ENCODE measurements at regions not wholly inside any gene's neighbourhood (a gene's known extent, or its start where the extent isn't known, plus 50 kb on each side); places are given as distances from the start of the nearest gene placed in this dataset.

- no peak overlapping the region for H3K27ac ChIP-seq
- H3K4me3 ChIP-seq = no peak overlapping the region
- no peaks in the 10 kb centered on the region for H3K36me3 ChIP-seq
- H3K27me3 ChIP-seq = no peaks in the 10 kb centered on the region
- TF ChIP-seq POLR2A (IDR thresholded peaks at IDR 0.05) = no peak
- TF ChIP-seq CTCF (IDR thresholded peaks at IDR 0.05) = no peak
- H3K4me1 ChIP-seq = no peaks in the 10 kb centered on the region
- no peak for DNase-seq
- intact Hi-C loops (cut with DNase I; ENCODE audit: low total_unique reads) = no loop called here
- no peaks in the 10 kb centered on the region for H3K9me3 ChIP-seq
These were observed 119.2 kb upstream of the ARG1 start for GRCh38 chr6:131453803-131454202.

GRCh38 chr6:131456565-131456964 lies 116.5 kb upstream of the ARG1 start:
- H3K36me3 ChIP-seq = no peaks in the 10 kb centered on the region
- no peaks in the 10 kb centered on the region for H3K9me3 ChIP-seq
- H3K4me1 ChIP-seq = no peaks in the 10 kb centered on the region
- no peak for DNase-seq
- intact Hi-C loops (cut with DNase I; ENCODE audit: low total_unique reads) = no loop called here
- no peak overlapping the region for H3K4me3 ChIP-seq
- H3K27ac ChIP-seq = no peak overlapping the region
- no peaks in the 10 kb centered on the region for H3K27me3 ChIP-seq
- no peak for TF ChIP-seq POLR2A (IDR thresholded peaks at IDR 0.05)
- no peak for TF ChIP-seq CTCF (IDR thresholded peaks at IDR 0.05)

GRCh38 chr6:131459005-131459404 lies 114.0 kb upstream of the ARG1 start:
- no peaks in the 10 kb centered on the region for H3K9me3 ChIP-seq
- no peaks in the 10 kb centered on the region for H3K4me1 ChIP-seq
- intact Hi-C loops (cut with DNase I; ENCODE audit: low total_unique reads) = no loop called here
- H3K27me3 ChIP-seq = no peaks in the 10 kb centered on the region
- no peak for DNase-seq
- TF ChIP-seq CTCF (IDR thresholded peaks at IDR 0.05) (no peak), POLR2A (IDR thresholded peaks at IDR 0.05) (no peak)
- no peaks in the 10 kb centered on the region for H3K36me3 ChIP-seq
- H3K4me3 ChIP-seq = no peak overlapping the region
- H3K27ac ChIP-seq = no peak overlapping the region

GRCh38 chr6:131460614-131461000 lies 112.4 kb upstream of the ARG1 start:
- no peak for TF ChIP-seq CTCF (IDR thresholded peaks at IDR 0.05)
- no peak for TF ChIP-seq POLR2A (IDR thresholded peaks at IDR 0.05)
- Histone ChIP-seq H3K27ac (no peak overlapping the region), H3K4me3 (no peak overlapping the region), H3K9me3 (no peaks in the 10 kb centered on the region), H3K4me1 (no peaks in the 10 kb centered on the region), H3K27me3 (no peaks in the 10 kb centered on the region), H3K36me3 (no peaks in the 10 kb centered on the region)
- intact Hi-C loops (cut with DNase I; ENCODE audit: low total_unique reads) = no loop called here
- DNase-seq = no peak

GRCh38 chr6:131469130-131469529 lies 103.9 kb upstream of the ARG1 start:
- no peak for TF ChIP-seq POLR2A (IDR thresholded peaks at IDR 0.05)
- TF ChIP-seq CTCF (IDR thresholded peaks at IDR 0.05) = no peak
- intact Hi-C loops (cut with DNase I; ENCODE audit: low total_unique reads) = no loop called here
- H3K4me1 ChIP-seq = no peaks in the 10 kb centered on the region
- H3K27me3 ChIP-seq = no peaks in the 10 kb centered on the region
- H3K27ac ChIP-seq = no peak overlapping the region
- no peak overlapping the region for H3K4me3 ChIP-seq
- no peak for DNase-seq
- H3K36me3 ChIP-seq = no peaks in the 10 kb centered on the region
- no peaks in the 10 kb centered on the region for H3K9me3 ChIP-seq

All from uterus (tissue), 3 donors.